Lower leg skin (tissue), 4 donors: ENCODE measurements at regions not wholly inside any gene's neighbourhood (a gene's known extent, or its start where the extent isn't known, plus 50 kb on each side); places are given as distances from the start of the nearest gene placed in this dataset.

Experiments
- DNase-seq, 2 donors: peaks; one replicate each; pipeline ENCODE4 v3.0.0-alpha.2; 2019; ENCODE audit warnings: low spot score in 2 of 2
- H3K4me3 ChIP-seq: fragments of 200-600 bp; sonication (generic); 2 replicates; pipeline ENCODE4 v1.5.1; 2017; ENCODE audit warnings: mild to moderate bottlenecking, low read depth; ENCODE audit not compliant: poor library complexity, severe bottlenecking
- CTCF ChIP-seq, 3 donors: fragments of 450-650 bp; IDR thresholded peaks; one replicate each; pipeline ENCODE4 v1.5.1; 2016; ENCODE audit warnings: antibody characterized with exemption in 3 of 3, mild to moderate bottlenecking in 3 of 3, moderate library complexity in 2 of 3
- POLR2A ChIP-seq, 2 donors: fragments of 450-650 bp; IDR thresholded peaks; one replicate each; pipeline ENCODE4 v1.6.1; 2016 to 2017; ENCODE audit warnings: antibody characterized with exemption in 2 of 2, mild to moderate bottlenecking in 1 of 2, moderate library complexity in 1 of 2
- WGBS, 2 donors: methylation state at CpG; one replicate each; pipeline ENCODE4 v1.1.5; 2018; 5-methylcytosine and 5-hydroxymethylcytosine counted together
- intact Hi-C: fragments of 100-400 bp; cut with DNase I; formaldehyde crosslinking; loops from one replicate; pipeline ENCODE4 v1.15.0; 2023; ENCODE audit warnings: low total_unique reads

- intact Hi-C loops: no loop called here
- DNase-seq: no peak
- H3K4me3 ChIP-seq: no peak overlapping the region
- 96 to 98% methylated on average over 4 of the region's 4 CpGs for WGBS, 2 donors
- TF ChIP-seq CTCF (IDR thresholded peaks at IDR 0.05): no peak
- TF ChIP-seq POLR2A (IDR thresholded peaks at IDR 0.05): no peak
These were observed 55.3 kb upstream of the ROR1 start for GRCh38 chr1:63718541-63718970.

- intact Hi-C loops: loop anchor here (10.0 kb wide), 1 partner anchor 437 kb away; no protein-coding TSS in a partner anchor
- DNase-seq: no peak
- TF ChIP-seq POLR2A (IDR thresholded peaks at IDR 0.05): no peak
- no peak for TF ChIP-seq CTCF (IDR thresholded peaks at IDR 0.05)
These were observed 52.2 kb upstream of the ROR1 start for GRCh38 chr1:63721531-63722189.

DNA sequence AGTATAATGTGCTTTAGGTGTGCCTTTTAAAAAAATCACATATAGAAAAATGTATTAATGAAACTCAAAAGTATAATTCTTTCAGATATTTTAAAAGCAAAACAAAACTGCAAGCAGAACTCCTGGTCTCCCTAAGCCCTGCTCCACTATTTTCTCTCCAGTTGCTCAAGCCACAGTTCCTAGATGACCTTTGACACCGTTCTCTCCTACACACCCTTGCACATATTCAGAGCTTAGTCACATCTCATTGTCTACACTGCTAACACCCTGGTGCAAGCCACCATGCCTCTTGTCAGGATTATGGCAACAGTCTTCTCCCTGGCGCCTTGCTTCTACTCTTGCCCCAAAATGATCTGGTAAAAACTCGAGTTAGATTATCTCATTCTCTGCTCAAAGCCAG lies 50.2 kb upstream of the ROR1 start:
- no peak for DNase-seq
- no peak for TF ChIP-seq CTCF (IDR thresholded peaks at IDR 0.05)
- TF ChIP-seq POLR2A (IDR thresholded peaks at IDR 0.05): no peak
- WGBS, 2 donors: 61 to 62% methylated on average over 3 of the region's 3 CpGs
- H3K4me3 ChIP-seq: no peak overlapping the region
- intact Hi-C loops: loop anchor here (10.0 kb wide), 1 partner anchor 439 kb away; no protein-coding TSS in a partner anchor

More at GRCh38 chr1:63721531-63722189, 52.2 kb upstream of the ROR1 start:
- WGBS, 2 donors: 71 to 78% methylated on average over 3 of the region's 3 CpGs
- H3K4me3 ChIP-seq: no peak overlapping the region
